ENCODE measurements at regions not wholly inside any gene's neighbourhood (a gene's known extent, or its start where the extent isn't known, plus 50 kb on each side); places are given as distances from the start of the nearest gene placed in this dataset.

DNA sequence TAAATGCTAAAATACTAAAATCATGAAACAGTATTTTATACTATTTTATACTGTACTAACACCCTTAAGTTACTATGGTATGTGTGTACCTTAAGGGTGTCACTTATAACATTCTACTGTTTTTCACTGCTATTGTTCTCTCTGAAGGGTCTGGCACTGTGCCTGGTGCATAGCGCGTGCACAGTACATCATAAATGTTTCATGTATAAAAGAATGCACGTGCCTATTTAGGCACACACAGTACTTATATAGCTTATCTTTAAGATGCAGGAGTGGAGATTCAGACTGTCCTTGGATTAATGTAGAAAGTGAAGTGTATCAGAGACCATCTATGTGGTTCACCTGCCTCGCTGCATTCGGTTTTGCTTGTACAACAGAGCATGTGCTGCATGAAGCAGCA lies 64.0 kb upstream of the SGK1 start:
- no peak overlapping the region for H3K4me3 ChIP-seq
- ATAC-seq (peak; percentile 57), DNase-seq (peak in 2 of 3 donors; percentile 72 to 79)
- TF ChIP-seq, protein P1, sequence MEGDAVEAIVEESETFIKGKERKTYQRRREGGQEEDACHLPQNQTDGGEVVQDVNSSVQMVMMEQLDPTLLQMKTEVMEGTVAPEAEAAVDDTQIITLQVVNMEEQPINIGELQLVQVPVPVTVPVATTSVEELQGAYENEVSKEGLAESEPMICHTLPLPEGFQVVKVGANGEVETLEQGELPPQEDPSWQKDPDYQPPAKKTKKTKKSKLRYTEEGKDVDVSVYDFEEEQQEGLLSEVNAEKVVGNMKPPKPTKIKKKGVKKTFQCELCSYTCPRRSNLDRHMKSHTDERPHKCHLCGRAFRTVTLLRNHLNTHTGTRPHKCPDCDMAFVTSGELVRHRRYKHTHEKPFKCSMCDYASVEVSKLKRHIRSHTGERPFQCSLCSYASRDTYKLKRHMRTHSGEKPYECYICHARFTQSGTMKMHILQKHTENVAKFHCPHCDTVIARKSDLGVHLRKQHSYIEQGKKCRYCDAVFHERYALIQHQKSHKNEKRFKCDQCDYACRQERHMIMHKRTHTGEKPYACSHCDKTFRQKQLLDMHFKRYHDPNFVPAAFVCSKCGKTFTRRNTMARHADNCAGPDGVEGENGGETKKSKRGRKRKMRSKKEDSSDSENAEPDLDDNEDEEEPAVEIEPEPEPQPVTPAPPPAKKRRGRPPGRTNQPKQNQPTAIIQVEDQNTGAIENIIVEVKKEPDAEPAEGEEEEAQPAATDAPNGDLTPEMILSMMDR (IDR thresholded peaks at IDR 0.05) = no peak
- intact Hi-C loops (cut with DNase I, micrococcal nuclease) = no loop called here
- H3K9me3 ChIP-seq = no peaks in the 10 kb centered on the region
- no peaks in the 10 kb centered on the region for H3K36me3 ChIP-seq (ENCODE audit: low read depth)
- no peaks in the 10 kb centered on the region for H3K4me1 ChIP-seq (ENCODE audit: low read depth)

DNA sequence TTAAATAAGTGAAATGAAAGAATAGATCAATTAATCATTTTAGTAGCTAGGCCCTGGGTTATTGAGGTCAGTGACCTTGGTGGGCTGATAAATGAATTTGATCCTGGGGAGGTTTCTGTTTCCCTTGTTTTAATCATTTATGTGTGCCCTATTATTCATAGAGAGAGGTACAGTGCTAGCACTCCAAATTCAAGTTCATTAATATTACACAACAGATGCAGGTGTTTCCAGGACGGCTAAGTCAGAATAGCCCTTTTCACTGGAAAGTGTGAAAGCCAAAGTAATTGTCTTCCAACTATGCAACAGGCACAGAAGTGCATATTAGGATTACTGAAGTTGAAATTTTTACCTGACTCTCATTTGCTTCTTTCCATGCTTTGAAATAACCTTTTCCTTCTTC lies 61.7 kb upstream of the SGK1 start:
- TF ChIP-seq, protein P1 (IDR thresholded peaks at IDR 0.05) = no peak
- DNase-seq = no peak
- ATAC-seq = no peak
- Histone ChIP-seq H3K4me1 (ENCODE audit: low read depth) (no peaks in the 10 kb centered on the region), H3K4me3 (no peak overlapping the region), H3K9me3 (no peaks in the 10 kb centered on the region), H3K36me3 (ENCODE audit: low read depth) (no peaks in the 10 kb centered on the region)
- intact Hi-C loops (cut with DNase I, micrococcal nuclease) = no loop called here

DNA sequence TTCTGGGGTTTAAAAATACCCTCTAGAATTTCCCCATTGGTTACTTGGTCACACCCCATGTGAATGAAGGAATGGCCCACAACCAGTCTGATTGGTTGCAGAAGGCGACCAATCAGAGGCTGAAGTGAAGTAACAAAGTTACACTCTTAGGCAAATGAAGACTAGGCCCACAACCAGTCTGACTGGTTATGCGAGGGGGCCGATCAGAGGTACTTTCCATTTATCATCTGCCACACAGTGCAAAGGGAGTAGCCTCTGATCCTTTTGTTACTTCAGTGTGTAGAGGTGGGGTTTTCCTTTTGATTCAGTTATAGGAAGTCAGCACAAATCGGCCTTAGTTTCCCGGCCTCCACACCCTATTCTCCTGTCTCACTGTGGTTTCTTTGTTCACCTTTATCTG lies 61.2 kb upstream of the SGK1 start:
- H3K4me3 ChIP-seq = no peak overlapping the region
- no peaks in the 10 kb centered on the region for H3K4me1 ChIP-seq (ENCODE audit: low read depth)
- TF ChIP-seq, protein P1 (IDR thresholded peaks at IDR 0.05) = no peak
- no peaks in the 10 kb centered on the region for H3K9me3 ChIP-seq
- ATAC-seq (peak; percentile 96), DNase-seq (peak; percentile 76 to 87 (median 78))
- no peaks in the 10 kb centered on the region for H3K36me3 ChIP-seq (ENCODE audit: low read depth)
- intact Hi-C loops (cut with DNase I, micrococcal nuclease) = no loop called here

DNA sequence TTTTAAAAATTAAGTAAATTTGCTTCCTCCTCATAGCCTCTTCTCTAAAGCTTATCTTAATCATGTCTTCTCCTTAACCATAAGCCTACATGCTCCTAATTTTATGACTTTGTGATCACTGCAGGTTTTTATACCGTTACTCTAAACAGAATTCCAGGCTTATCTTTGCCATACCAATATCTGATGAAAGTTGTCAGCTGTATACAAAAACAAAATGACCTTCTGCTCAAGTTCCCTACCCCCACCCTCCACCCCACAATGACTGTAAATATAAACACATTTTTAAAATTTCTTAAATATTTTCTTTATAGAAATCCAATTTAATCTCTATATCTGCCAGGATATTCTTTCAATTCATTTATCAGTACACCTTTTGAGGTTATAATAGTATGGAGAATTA lies 60.5 kb upstream of the SGK1 start:
- no peak for DNase-seq
- H3K9me3 ChIP-seq = no peaks in the 10 kb centered on the region
- no peak overlapping the region for H3K4me3 ChIP-seq
- ATAC-seq = no peak
- TF ChIP-seq, protein P1 (IDR thresholded peaks at IDR 0.05) = no peak
- intact Hi-C loops (cut with DNase I, micrococcal nuclease) = no loop called here
- H3K4me1 ChIP-seq (ENCODE audit: low read depth) = no peaks in the 10 kb centered on the region
- H3K36me3 ChIP-seq (ENCODE audit: low read depth) = no peaks in the 10 kb centered on the region

DNA sequence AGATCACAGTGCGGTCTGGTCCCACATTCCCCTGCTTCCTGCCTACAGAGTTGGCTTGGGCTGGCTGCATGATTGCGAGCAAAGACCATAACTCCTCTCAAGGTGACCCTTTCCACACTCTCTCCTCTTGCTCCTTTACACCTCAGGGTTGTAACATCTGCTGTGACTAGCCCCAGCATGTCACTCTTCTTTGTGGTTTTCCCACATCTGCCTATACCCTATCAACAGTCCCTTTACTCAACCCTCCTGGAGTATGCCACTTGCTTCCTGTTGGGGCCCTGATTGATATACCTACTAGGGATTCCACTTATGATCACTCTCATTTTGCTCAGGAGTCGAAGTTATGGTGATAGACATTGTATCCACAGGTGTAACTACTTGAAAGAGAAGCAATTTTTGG lies 58.9 kb upstream of the SGK1 start:
- intact Hi-C loops (cut with DNase I, micrococcal nuclease) = no loop called here
- Histone ChIP-seq H3K9me3 (no peaks in the 10 kb centered on the region), H3K4me3 (no peak overlapping the region), H3K4me1 (ENCODE audit: low read depth) (no peaks in the 10 kb centered on the region), H3K36me3 (ENCODE audit: low read depth) (no peaks in the 10 kb centered on the region)
- ATAC-seq (no peak), DNase-seq (no peak)
- TF ChIP-seq, protein P1 (IDR thresholded peaks at IDR 0.05) = no peak

DNA sequence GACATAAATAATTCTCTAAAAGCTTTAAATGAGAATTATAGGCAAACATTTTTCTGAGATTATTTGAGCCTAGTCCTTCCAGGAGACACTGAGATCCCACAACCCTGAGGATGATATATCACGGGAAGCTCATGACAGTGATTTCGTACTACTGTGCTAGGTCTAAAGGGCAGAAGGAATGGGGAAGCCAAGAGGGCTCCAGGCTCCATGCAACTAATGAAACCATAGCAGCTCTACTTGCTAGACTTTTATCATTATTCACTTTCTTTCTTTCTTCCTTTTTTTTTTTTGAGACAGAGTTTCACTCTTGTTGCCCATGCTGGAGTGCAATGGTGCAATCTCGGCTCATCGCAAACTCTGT lies 57.3 kb upstream of the SGK1 start:
- TF ChIP-seq, protein P1 (IDR thresholded peaks at IDR 0.05) = no peak
- H3K4me1 ChIP-seq (ENCODE audit: low read depth) = no peaks in the 10 kb centered on the region
- DNase-seq (no peak), ATAC-seq (no peak)
- H3K36me3 ChIP-seq (ENCODE audit: low read depth) = no peaks in the 10 kb centered on the region
- intact Hi-C loops (cut with DNase I, micrococcal nuclease) = no loop called here
- no peak overlapping the region for H3K4me3 ChIP-seq
- H3K9me3 ChIP-seq = no peaks in the 10 kb centered on the region

Data from mucosa of descending colon (tissue), 3 donors.